Transverse colon (tissue), 4 donors: ENCODE measurements at regions not wholly inside any gene's neighbourhood (a gene's known extent, or its start where the extent isn't known, plus 50 kb on each side); places are given as distances from the start of the nearest gene placed in this dataset.

Source experiments
- POLR2A ChIP-seq: fragments of 450-650 bp; IDR thresholded peaks from one replicate; pipeline ENCODE4 v1.6.1; 2016; ENCODE audit warnings: antibody characterized with exemption, mild to moderate bottlenecking, moderate library complexity
- POLR2AphosphoS5 ChIP-seq, 3 donors: sonication (generic); formaldehyde crosslinking; IDR thresholded peaks; one replicate each; pipeline ENCODE4 v1.6.1; 2016; ENCODE audit warnings: antibody characterized with exemption in 3 of 3
- TF ChIP-seq, protein P1 (sequence below), 5 experiments: fragments of 200-600 bp in 3 of 5; fragments of 450-650 bp in 2 of 5; sonication (generic) in 3 of 5; IDR thresholded peaks; 1 replicate in 2 of 5; 2 replicates in 3 of 5; pipeline ENCODE4 v1.5.1; 2016 to 2017; ENCODE audit warnings: antibody characterized with exemption in 5 of 5, inconsistent platforms in 3 of 5, mild to moderate bottlenecking in 2 of 5, moderate library complexity in 1 of 5

DNA sequence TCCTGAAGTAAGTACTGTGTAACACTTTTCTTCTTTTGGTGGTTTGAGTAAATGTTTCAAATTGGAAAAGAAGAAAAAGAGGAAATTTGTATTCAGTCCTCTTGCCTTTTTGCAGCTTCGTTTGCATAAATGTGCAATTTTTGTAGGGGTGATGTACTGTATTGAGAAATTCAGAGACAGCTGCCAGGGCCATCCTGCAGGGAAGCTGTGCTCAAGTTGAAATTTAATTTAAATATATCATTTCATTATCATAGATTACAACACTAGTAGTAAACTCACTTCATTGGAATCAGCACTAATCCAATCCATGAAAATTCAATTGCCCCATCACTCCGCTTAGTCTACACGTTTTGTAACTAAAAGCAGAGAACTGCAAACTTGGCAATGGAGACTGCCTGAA is 415.4 kb downstream of the DNAJB9 start:
- TF ChIP-seq POLR2A (no peak), POLR2AphosphoS5 (IDR thresholded peaks at IDR 0.05) (no peak)
- TF ChIP-seq, protein P1, sequence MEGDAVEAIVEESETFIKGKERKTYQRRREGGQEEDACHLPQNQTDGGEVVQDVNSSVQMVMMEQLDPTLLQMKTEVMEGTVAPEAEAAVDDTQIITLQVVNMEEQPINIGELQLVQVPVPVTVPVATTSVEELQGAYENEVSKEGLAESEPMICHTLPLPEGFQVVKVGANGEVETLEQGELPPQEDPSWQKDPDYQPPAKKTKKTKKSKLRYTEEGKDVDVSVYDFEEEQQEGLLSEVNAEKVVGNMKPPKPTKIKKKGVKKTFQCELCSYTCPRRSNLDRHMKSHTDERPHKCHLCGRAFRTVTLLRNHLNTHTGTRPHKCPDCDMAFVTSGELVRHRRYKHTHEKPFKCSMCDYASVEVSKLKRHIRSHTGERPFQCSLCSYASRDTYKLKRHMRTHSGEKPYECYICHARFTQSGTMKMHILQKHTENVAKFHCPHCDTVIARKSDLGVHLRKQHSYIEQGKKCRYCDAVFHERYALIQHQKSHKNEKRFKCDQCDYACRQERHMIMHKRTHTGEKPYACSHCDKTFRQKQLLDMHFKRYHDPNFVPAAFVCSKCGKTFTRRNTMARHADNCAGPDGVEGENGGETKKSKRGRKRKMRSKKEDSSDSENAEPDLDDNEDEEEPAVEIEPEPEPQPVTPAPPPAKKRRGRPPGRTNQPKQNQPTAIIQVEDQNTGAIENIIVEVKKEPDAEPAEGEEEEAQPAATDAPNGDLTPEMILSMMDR (IDR thresholded peaks at IDR 0.05) = no peak
